ENCODE measurements at regions not wholly inside any gene's neighbourhood (a gene's known extent, or its start where the extent isn't known, plus 50 kb on each side); places are given as distances from the start of the nearest gene placed in this dataset.

- no peak for DNase-seq (ENCODE audit: extremely low read depth in 1 of 11, low read depth in 9 of 11, low spot score in 4 of 11)
These were observed 108.8 kb upstream of the GPR149 start for GRCh38 chr3:154538566-154539360.

- DNase-seq (ENCODE audit: extremely low read depth in 1 of 11, low read depth in 9 of 11, low spot score in 4 of 11) = no peak
These were observed 106.8 kb upstream of the GPR149 start for GRCh38 chr3:154536751-154537150.

GRCh38 chr3:154522036-154522602 lies 92.1 kb upstream of the GPR149 start:
- DNase-seq (ENCODE audit: extremely low read depth in 1 of 11, low read depth in 9 of 11, low spot score in 4 of 11) = no peak

- DNase-seq (ENCODE audit: extremely low read depth in 1 of 11, low read depth in 9 of 11, low spot score in 4 of 11) = no peak
These were observed 87.4 kb upstream of the GPR149 start for GRCh38 chr3:154517404-154517803.

- no peak for DNase-seq (ENCODE audit: extremely low read depth in 1 of 11, low read depth in 9 of 11, low spot score in 4 of 11)
These were observed 85.9 kb upstream of the GPR149 start for GRCh38 chr3:154515921-154516320.

GRCh38 chr3:154510780-154511179 lies 80.8 kb upstream of the GPR149 start:
- DNase-seq (ENCODE audit: extremely low read depth in 1 of 11, low read depth in 9 of 11, low spot score in 4 of 11) = no peak

GRCh38 chr3:154507727-154508126 lies 77.7 kb upstream of the GPR149 start:
- DNase-seq (ENCODE audit: extremely low read depth in 1 of 11, low read depth in 9 of 11, low spot score in 4 of 11) = no peak

- no peak for DNase-seq (ENCODE audit: extremely low read depth in 1 of 11, low read depth in 9 of 11, low spot score in 4 of 11)
These were observed 67.0 kb upstream of the GPR149 start for GRCh38 chr3:154496978-154497377.

GRCh38 chr3:154496540-154496939 lies 66.5 kb upstream of the GPR149 start:
- no peak for DNase-seq (ENCODE audit: extremely low read depth in 1 of 11, low read depth in 9 of 11, low spot score in 4 of 11)

GRCh38 chr3:154486949-154487348 lies 57.0 kb upstream of the GPR149 start:
- no peak for DNase-seq (ENCODE audit: extremely low read depth in 1 of 11, low read depth in 9 of 11, low spot score in 4 of 11)

GRCh38 chr3:154482507-154482906 lies 52.5 kb upstream of the GPR149 start:
- no peak for DNase-seq (ENCODE audit: extremely low read depth in 1 of 11, low read depth in 9 of 11, low spot score in 4 of 11)

GRCh38 chr3:154480033-154480432 lies 50.0 kb upstream of the GPR149 start:
- DNase-seq (ENCODE audit: extremely low read depth in 1 of 11, low read depth in 9 of 11, low spot score in 4 of 11) = no peak

Data from renal cortex interstitium (tissue), 11 donors.